HG02870 (cell line): ENCODE measurements at regions not wholly inside any gene's neighbourhood (a gene's known extent, or its start where the extent isn't known, plus 50 kb on each side); places are given as distances from the start of the nearest gene placed in this dataset.

Experiments
- ATAC-seq: cut with Tn5 transposase; IDR thresholded peaks from one replicate; pipeline ENCODE4 v1.9.1; 2021; ENCODE audit warnings: mild to moderate bottlenecking, moderate library complexity; ENCODE audit not compliant: unreplicated experiment

- no peak for ATAC-seq
These were observed 54.7 kb upstream of the NECTIN1 start for GRCh38 chr11:119783466-119784400.

- ATAC-seq = no peak
These were observed 53.7 kb upstream of the NECTIN1 start for GRCh38 chr11:119782739-119783072.

GRCh38 chr11:119782006-119782738 lies 53.2 kb upstream of the NECTIN1 start:
- ATAC-seq = no peak

- no peak for ATAC-seq
These were observed 51.4 kb upstream of the NECTIN1 start for GRCh38 chr11:119780222-119780953.

GRCh38 chr11:119779195-119780071 lies 50.4 kb upstream of the NECTIN1 start:
- ATAC-seq = no peak
